ENCODE measurements at regions not wholly inside any gene's neighbourhood (a gene's known extent, or its start where the extent isn't known, plus 50 kb on each side); places are given as distances from the start of the nearest gene placed in this dataset.

- Histone ChIP-seq H3K36me3 (ENCODE audit: control insufficient read depth in 2 of 2, insufficient read depth in 2 of 2, low read length in 2 of 2) (no peaks in the 10 kb centered on the region), H3K27ac (ENCODE audit: low read depth in 2 of 2, low read length in 2 of 2) (no peak overlapping the region), H3K27me3 (ENCODE audit: control insufficient read depth in 2 of 2, insufficient read depth in 2 of 2, low read length in 2 of 2) (no peaks in the 10 kb centered on the region), H3K9ac (ENCODE audit: low read depth in 1 of 2, low read length in 2 of 2) (no peak overlapping the region), H3K4me3 (ENCODE audit: low read length in 2 of 2) (no peak overlapping the region), H3K9me3 (ENCODE audit: control insufficient read depth in 2 of 2, low read length in 2 of 2) (no peaks in the 10 kb centered on the region), H3K4me1 (ENCODE audit: control insufficient read depth in 2 of 2, insufficient read depth in 2 of 2, low read length in 2 of 2) (no peaks in the 10 kb centered on the region)
Measured at GRCh38 chr15:36506733-36507356, 72.6 kb upstream of the CDIN1 start.

DNA sequence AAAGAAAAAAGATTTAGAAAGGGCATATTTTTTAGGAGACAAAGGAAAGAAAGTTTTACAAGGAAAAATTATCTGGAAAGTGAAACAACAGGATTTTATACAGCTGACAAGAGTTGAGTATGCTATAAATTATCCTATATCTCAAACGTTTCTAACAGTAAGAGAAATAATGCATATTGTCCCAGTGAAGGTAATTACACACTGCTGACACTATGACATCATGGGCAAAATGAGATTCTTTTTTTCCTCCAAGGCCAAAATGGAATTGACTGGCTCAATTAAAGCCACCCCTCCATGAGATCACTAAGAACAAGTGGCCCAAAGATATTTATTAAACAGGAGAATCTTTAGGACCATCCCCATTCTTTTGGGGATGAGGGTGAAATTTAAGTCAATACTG is 72.0 kb upstream of the CDIN1 start:
- Histone ChIP-seq H3K36me3 (ENCODE audit: control insufficient read depth in 2 of 2, insufficient read depth in 2 of 2, low read length in 2 of 2) (no peaks in the 10 kb centered on the region), H3K4me1 (ENCODE audit: control insufficient read depth in 2 of 2, insufficient read depth in 2 of 2, low read length in 2 of 2) (no peaks in the 10 kb centered on the region), H3K27me3 (ENCODE audit: control insufficient read depth in 2 of 2, insufficient read depth in 2 of 2, low read length in 2 of 2) (no peaks in the 10 kb centered on the region), H3K9ac (ENCODE audit: low read depth in 1 of 2, low read length in 2 of 2) (no peak overlapping the region), H3K4me3 (ENCODE audit: low read length in 2 of 2) (no peak overlapping the region), H3K27ac (ENCODE audit: low read depth in 2 of 2, low read length in 2 of 2) (no peak overlapping the region), H3K9me3 (ENCODE audit: control insufficient read depth in 2 of 2, low read length in 2 of 2) (no peaks in the 10 kb centered on the region)

- no peaks in the 10 kb centered on the region for H3K36me3 ChIP-seq (ENCODE audit: control insufficient read depth in 2 of 2, insufficient read depth in 2 of 2, low read length in 2 of 2)
- no peak overlapping the region for H3K27ac ChIP-seq (ENCODE audit: low read depth in 2 of 2, low read length in 2 of 2)
- no peaks in the 10 kb centered on the region for H3K4me1 ChIP-seq (ENCODE audit: control insufficient read depth in 2 of 2, insufficient read depth in 2 of 2, low read length in 2 of 2)
- H3K4me3 ChIP-seq (ENCODE audit: low read length in 2 of 2): no peak overlapping the region
- no peak overlapping the region for H3K9ac ChIP-seq (ENCODE audit: low read depth in 1 of 2, low read length in 2 of 2)
- H3K9me3 ChIP-seq (ENCODE audit: control insufficient read depth in 2 of 2, low read length in 2 of 2): no peaks in the 10 kb centered on the region
- no peaks in the 10 kb centered on the region for H3K27me3 ChIP-seq (ENCODE audit: control insufficient read depth in 2 of 2, insufficient read depth in 2 of 2, low read length in 2 of 2)
Measured at GRCh38 chr15:36511594-36511993, 67.8 kb upstream of the CDIN1 start.

GRCh38 chr15:36517758-36518157 is 61.7 kb upstream of the CDIN1 start:
- no peaks in the 10 kb centered on the region for H3K36me3 ChIP-seq (ENCODE audit: control insufficient read depth in 2 of 2, insufficient read depth in 2 of 2, low read length in 2 of 2)
- H3K9me3 ChIP-seq (ENCODE audit: control insufficient read depth in 2 of 2, low read length in 2 of 2): no peaks in the 10 kb centered on the region
- no peak overlapping the region for H3K4me3 ChIP-seq (ENCODE audit: low read length in 2 of 2)
- no peak overlapping the region for H3K27ac ChIP-seq (ENCODE audit: low read depth in 2 of 2, low read length in 2 of 2)
- no peak overlapping the region for H3K9ac ChIP-seq (ENCODE audit: low read depth in 1 of 2, low read length in 2 of 2)
- H3K27me3 ChIP-seq (ENCODE audit: control insufficient read depth in 2 of 2, insufficient read depth in 2 of 2, low read length in 2 of 2): no peaks in the 10 kb centered on the region
- H3K4me1 ChIP-seq (ENCODE audit: control insufficient read depth in 2 of 2, insufficient read depth in 2 of 2, low read length in 2 of 2): no peaks in the 10 kb centered on the region

DNA sequence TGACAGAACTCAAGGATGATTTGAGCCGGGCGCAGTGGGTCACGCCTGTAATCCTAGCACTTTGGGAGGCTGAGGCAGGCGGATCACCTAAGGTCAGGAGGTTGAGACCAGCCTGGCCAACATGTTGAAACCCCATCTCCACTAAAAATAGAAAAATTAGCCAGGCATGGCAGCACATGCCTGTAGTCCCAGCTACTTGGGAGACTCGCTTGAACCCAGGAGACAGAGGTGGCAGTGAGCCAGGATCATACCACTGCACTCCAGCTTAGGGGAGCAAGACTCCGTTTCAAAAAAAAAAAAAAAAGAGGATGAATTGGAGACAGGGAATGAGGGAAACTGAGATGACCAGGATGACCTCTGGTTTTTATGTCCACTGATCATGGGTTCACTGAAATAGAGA is 60.4 kb upstream of the CDIN1 start:
- H3K27ac ChIP-seq (ENCODE audit: low read depth in 2 of 2, low read length in 2 of 2): no peak overlapping the region

DNA sequence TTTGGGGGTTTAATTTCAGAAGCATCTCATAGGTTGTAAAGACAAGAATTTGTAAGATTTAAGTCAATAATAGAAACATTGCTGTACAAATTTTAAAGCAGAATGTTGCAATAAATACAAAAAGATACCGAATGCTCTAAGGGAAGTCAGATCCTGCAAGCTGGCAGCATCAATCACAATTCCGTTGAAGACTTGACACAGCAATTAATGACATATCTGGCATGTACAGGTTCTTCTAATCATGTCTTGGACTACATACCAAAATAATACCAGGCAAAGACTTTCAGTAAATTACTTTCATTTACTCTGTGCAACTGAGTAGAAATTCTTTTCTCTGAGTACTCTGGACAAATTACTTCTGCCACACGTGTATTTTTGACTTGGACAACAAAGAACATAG is 54.0 kb upstream of the CDIN1 start:
- Histone ChIP-seq H3K4me1 (ENCODE audit: control insufficient read depth in 2 of 2, insufficient read depth in 2 of 2, low read length in 2 of 2) (no peaks in the 10 kb centered on the region), H3K9me3 (ENCODE audit: control insufficient read depth in 2 of 2, low read length in 2 of 2) (no peaks in the 10 kb centered on the region), H3K27me3 (ENCODE audit: control insufficient read depth in 2 of 2, insufficient read depth in 2 of 2, low read length in 2 of 2) (no peaks in the 10 kb centered on the region), H3K27ac (ENCODE audit: low read depth in 2 of 2, low read length in 2 of 2) (no peak overlapping the region), H3K9ac (ENCODE audit: low read depth in 1 of 2, low read length in 2 of 2) (no peak overlapping the region), H3K4me3 (ENCODE audit: low read length in 2 of 2) (no peak overlapping the region), H3K36me3 (ENCODE audit: control insufficient read depth in 2 of 2, insufficient read depth in 2 of 2, low read length in 2 of 2) (no peaks in the 10 kb centered on the region)

More for the DNA sequence above, 60.4 kb upstream of the CDIN1 start:
- Histone ChIP-seq H3K4me3 (ENCODE audit: low read length in 2 of 2) (no peak overlapping the region), H3K4me1 (ENCODE audit: control insufficient read depth in 2 of 2, insufficient read depth in 2 of 2, low read length in 2 of 2) (no peaks in the 10 kb centered on the region), H3K36me3 (ENCODE audit: control insufficient read depth in 2 of 2, insufficient read depth in 2 of 2, low read length in 2 of 2) (no peaks in the 10 kb centered on the region), H3K9ac (ENCODE audit: low read depth in 1 of 2, low read length in 2 of 2) (no peak overlapping the region), H3K9me3 (ENCODE audit: control insufficient read depth in 2 of 2, low read length in 2 of 2) (no peaks in the 10 kb centered on the region), H3K27me3 (ENCODE audit: control insufficient read depth in 2 of 2, insufficient read depth in 2 of 2, low read length in 2 of 2) (no peaks in the 10 kb centered on the region)

DNA sequence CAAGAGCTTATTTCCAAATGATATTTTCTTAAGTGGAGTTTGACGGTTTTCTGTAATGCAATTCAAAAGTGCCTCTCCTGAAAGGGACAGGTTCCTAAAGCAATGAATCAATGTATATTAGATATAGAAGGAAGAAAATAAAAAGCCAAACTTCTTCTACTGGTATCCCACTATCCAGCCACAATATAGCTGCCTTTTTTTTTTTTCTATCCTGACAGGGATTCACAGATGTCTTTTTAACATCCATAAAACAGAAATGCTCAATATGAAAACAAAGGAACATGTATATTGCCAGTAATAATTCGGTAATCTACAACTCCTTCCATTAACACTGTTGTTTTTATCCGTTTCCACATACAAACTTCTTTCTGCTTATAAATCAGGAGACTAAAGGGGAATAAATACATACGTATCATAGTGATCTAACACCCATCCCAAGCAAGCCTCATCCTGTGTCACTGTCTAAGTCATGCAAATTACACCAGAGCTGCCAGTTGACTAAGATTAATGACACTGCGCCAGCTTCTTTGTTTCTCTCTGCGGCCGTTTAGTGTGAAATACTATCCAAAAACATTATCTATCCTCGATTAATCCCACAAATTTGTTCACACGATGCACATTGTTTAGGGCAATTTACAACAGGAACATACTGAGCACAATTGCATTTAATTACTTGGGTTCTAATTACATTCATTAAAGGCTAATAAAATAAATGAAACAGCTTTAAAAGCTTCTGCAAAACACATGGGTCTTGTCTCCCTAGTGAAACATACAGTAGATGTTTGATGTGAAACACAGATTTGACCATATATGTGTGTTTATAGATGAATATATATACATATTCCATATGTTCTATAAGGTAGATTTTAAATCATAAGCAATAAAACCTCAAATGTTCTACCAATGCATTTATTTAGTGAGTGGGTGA is 51.9 kb upstream of the CDIN1 start:
- Histone ChIP-seq H3K27me3 (ENCODE audit: control insufficient read depth in 2 of 2, insufficient read depth in 2 of 2, low read length in 2 of 2) (no peaks in the 10 kb centered on the region), H3K36me3 (ENCODE audit: control insufficient read depth in 2 of 2, insufficient read depth in 2 of 2, low read length in 2 of 2) (no peaks in the 10 kb centered on the region), H3K9ac (ENCODE audit: low read depth in 1 of 2, low read length in 2 of 2) (no peak overlapping the region), H3K4me1 (ENCODE audit: control insufficient read depth in 2 of 2, insufficient read depth in 2 of 2, low read length in 2 of 2) (no peaks in the 10 kb centered on the region), H3K4me3 (ENCODE audit: low read length in 2 of 2) (no peak overlapping the region), H3K9me3 (ENCODE audit: control insufficient read depth in 2 of 2, low read length in 2 of 2) (no peaks in the 10 kb centered on the region), H3K27ac (ENCODE audit: low read depth in 2 of 2, low read length in 2 of 2) (no peak overlapping the region)

DNA sequence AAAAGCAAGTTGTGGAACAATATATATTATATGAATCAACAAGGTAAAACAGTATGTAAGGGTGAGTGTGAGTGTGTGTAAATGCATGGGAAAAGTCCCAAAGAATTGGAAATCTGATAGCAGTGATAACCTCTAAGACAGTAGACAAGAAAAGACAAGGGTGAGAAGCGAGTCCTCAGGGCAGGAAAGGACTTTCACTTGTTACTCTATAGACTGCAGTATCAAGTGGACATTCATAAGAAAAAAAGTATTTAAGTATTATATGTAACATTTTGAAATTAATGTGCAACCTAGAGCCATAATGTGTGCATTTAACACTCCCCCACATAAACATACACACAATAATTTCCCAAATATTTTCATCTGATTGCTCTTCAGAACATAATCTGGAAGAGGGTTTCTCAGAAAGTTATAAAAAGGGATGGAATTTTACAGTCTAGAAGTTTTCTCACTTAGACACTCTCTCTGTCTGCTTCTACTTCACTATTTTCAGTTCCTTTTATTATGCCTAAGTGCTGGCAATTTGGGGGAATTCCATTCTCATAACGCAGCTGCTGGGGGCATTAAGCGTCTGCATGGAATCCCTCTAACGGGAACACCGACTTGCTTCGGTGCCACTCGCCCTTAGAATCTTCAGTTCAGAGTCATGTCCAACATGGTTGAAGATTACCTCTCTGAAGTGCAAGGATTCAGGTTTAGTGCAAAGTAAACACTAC is 50.0 kb upstream of the CDIN1 start:
- Histone ChIP-seq H3K36me3 (ENCODE audit: control insufficient read depth in 2 of 2, insufficient read depth in 2 of 2, low read length in 2 of 2) (no peaks in the 10 kb centered on the region), H3K27ac (ENCODE audit: low read depth in 2 of 2, low read length in 2 of 2) (no peak overlapping the region)

More for the DNA sequence above, 50.0 kb upstream of the CDIN1 start:
- no peaks in the 10 kb centered on the region for H3K9me3 ChIP-seq (ENCODE audit: control insufficient read depth in 2 of 2, low read length in 2 of 2)
- H3K9ac ChIP-seq (ENCODE audit: low read depth in 1 of 2, low read length in 2 of 2): no peak overlapping the region
- H3K4me1 ChIP-seq (ENCODE audit: control insufficient read depth in 2 of 2, insufficient read depth in 2 of 2, low read length in 2 of 2): no peaks in the 10 kb centered on the region
- H3K4me3 ChIP-seq (ENCODE audit: low read length in 2 of 2): no peak overlapping the region
- no peaks in the 10 kb centered on the region for H3K27me3 ChIP-seq (ENCODE audit: control insufficient read depth in 2 of 2, insufficient read depth in 2 of 2, low read length in 2 of 2)
